ENCODE measurements at regions not wholly inside any gene's neighbourhood (a gene's known extent, or its start where the extent isn't known, plus 50 kb on each side); places are given as distances from the start of the nearest gene placed in this dataset.

DNA sequence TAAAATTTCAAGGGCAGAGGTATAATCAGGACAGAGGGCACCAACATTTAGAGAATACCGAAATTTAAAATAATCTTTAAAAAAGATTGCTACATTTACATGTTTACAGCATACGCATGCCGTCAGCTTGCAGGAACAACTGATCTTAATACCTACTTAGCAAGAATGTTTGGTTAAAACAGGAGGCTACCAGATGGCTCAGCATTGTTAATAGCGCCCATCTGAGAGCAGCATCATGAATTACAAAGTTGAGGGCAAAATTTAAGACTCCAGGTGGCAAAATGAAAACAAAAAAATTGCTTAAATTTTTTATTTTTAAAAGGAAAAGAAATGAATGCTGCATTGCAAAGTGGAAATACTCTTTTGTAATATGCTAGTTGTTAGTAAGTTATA lies 241.3 kb downstream of the C4orf33 start:
- H3K9me3 ChIP-seq (replicated peaks in 1 of 2; ENCODE audit: control insufficient read depth in 1 of 2, insufficient read depth in 1 of 2, low read length in 2 of 2) = no peaks in the 10 kb centered on the region
- no peak overlapping the region for H3K9ac ChIP-seq (ENCODE audit: insufficient read depth, low read length, poor library complexity, severe bottlenecking)
- no peak overlapping the region for H3K4me3 ChIP-seq (replicated peaks in 1 of 3; ENCODE audit: low read depth in 2 of 3, low read length in 3 of 3)
- TF ChIP-seq, protein P1, sequence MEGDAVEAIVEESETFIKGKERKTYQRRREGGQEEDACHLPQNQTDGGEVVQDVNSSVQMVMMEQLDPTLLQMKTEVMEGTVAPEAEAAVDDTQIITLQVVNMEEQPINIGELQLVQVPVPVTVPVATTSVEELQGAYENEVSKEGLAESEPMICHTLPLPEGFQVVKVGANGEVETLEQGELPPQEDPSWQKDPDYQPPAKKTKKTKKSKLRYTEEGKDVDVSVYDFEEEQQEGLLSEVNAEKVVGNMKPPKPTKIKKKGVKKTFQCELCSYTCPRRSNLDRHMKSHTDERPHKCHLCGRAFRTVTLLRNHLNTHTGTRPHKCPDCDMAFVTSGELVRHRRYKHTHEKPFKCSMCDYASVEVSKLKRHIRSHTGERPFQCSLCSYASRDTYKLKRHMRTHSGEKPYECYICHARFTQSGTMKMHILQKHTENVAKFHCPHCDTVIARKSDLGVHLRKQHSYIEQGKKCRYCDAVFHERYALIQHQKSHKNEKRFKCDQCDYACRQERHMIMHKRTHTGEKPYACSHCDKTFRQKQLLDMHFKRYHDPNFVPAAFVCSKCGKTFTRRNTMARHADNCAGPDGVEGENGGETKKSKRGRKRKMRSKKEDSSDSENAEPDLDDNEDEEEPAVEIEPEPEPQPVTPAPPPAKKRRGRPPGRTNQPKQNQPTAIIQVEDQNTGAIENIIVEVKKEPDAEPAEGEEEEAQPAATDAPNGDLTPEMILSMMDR (IDR thresholded peaks at IDR 0.05) = no peak
- DNase-seq = no peak
- intact Hi-C loops (cut with micrococcal nuclease) = no loop called here
- H3K27me3 ChIP-seq (ENCODE audit: control insufficient read depth in 2 of 2, insufficient read depth in 2 of 2, low read length in 2 of 2) = no peaks in the 10 kb centered on the region
- H3K27me3 Mint-ChIP-seq (ENCODE audit: low read depth in 3 of 3) = peaks cover 1 to 3% (median 1%) of the 10 kb centered on the region in 3 donors
- no peak overlapping the region for H3K27ac Mint-ChIP-seq
- no peaks in the 10 kb centered on the region for H3K36me3 ChIP-seq (replicated peaks in 1 of 2; ENCODE audit: control insufficient read depth in 1 of 2, insufficient read depth in 2 of 2, low read length in 2 of 2)
- no peak overlapping the region for H2AFZ ChIP-seq (ENCODE audit: insufficient read depth, low read depth, low read length, poor library complexity, severe bottlenecking)
- no peak overlapping the region for H3K27ac ChIP-seq (ENCODE audit: low read depth in 1 of 2, low read length in 2 of 2)
- H3K36me3 Mint-ChIP-seq = peaks cover 2% of the 10 kb centered on the region in 2 donors
- H3K79me2 ChIP-seq (ENCODE audit: insufficient read depth, low read length) = no peaks in the 10 kb centered on the region
- H4K20me1 ChIP-seq (ENCODE audit: insufficient read depth, low read length) = no peaks in the 10 kb centered on the region
- H3K4me2 ChIP-seq (replicated peaks; ENCODE audit: extremely low read depth, low read length, poor library complexity, severe bottlenecking) = no peak overlapping the region
- peaks cover 29% of the 10 kb centered on the region for H3K4me1 Mint-ChIP-seq
- 100% methylated on average over 2 of the region's 4 CpGs for WGBS (ENCODE audit: insufficient coverage)
- H3K4me3 Mint-ChIP-seq = no peak overlapping the region
- H3K4me1 ChIP-seq (ENCODE audit: control insufficient read depth in 1 of 2, insufficient read depth in 2 of 2, low read length in 2 of 2) = peaks cover 4 to 9% of the 10 kb centered on the region in 2 donors
- H3K9me3 Mint-ChIP-seq = peaks cover 0 to 8% (median 1%) of the 10 kb centered on the region in 7 donors

DNA sequence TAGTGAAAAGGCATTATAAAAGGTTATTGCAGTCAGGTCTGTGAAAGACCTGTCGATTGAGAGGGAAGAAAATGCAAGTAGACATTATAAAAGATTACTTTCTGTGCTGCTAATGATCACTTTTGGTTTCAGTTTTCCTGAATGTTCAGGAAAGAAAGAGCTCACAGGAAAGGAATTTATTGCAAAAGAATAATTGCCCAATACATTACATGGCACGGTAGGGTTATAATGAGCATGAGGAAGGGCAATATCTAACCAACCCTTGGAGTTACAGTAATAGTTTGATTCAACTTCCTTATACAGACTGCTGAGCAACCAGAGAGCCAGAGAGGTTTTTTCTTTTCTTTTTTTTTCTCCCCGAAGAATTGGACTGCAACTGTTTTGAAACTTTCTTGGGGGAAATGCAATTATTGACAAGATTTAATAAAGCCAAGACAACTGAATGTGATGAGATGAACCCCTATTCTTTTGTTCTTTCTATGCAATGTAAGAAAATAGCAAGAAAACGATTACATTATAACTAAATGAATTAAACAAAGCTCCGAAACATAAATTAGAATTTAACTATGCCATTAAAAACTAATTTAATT lies 247.0 kb downstream of the C4orf33 start:
- H3K27ac ChIP-seq (ENCODE audit: low read depth in 1 of 2, low read length in 2 of 2) = peak overlapping the region in 1 of 2 donors; percentile 80
- peak; percentile 83 to 97 (median 91) for DNase-seq
- peak overlapping the region; percentile 84 to 92 (median 88) for H3K27ac Mint-ChIP-seq
- H3K4me3 Mint-ChIP-seq = peak overlapping the region; percentile 32 to 56
- H3K36me3 Mint-ChIP-seq = peaks cover 2 to 3% of the 10 kb centered on the region in 2 donors
- H3K4me3 ChIP-seq (replicated peaks in 1 of 3; ENCODE audit: low read depth in 2 of 3, low read length in 3 of 3) = peak overlapping the region; percentile 12 to 67 (median 40)
- no peaks in the 10 kb centered on the region for H3K27me3 Mint-ChIP-seq (ENCODE audit: low read depth in 3 of 3)
- no peaks in the 10 kb centered on the region for H3K36me3 ChIP-seq (replicated peaks in 1 of 2; ENCODE audit: control insufficient read depth in 1 of 2, insufficient read depth in 2 of 2, low read length in 2 of 2)
- H3K9me3 Mint-ChIP-seq = peaks cover 0 to 8% (median 0%) of the 10 kb centered on the region in 7 donors
- H4K20me1 ChIP-seq (ENCODE audit: insufficient read depth, low read length) = no peaks in the 10 kb centered on the region
- intact Hi-C loops (cut with micrococcal nuclease) = loop anchor here (5.0 kb wide), 1 partner anchor 299 kb away; no protein-coding TSS in a partner anchor
- peaks cover 59% of the 10 kb centered on the region for H3K4me1 Mint-ChIP-seq
- 0% methylated on average over 1 of the region's 5 CpGs for WGBS (ENCODE audit: insufficient coverage)
- H3K9me3 ChIP-seq (replicated peaks in 1 of 2; ENCODE audit: control insufficient read depth in 1 of 2, insufficient read depth in 1 of 2, low read length in 2 of 2) = no peaks in the 10 kb centered on the region
- no peaks in the 10 kb centered on the region for H3K27me3 ChIP-seq (ENCODE audit: control insufficient read depth in 2 of 2, insufficient read depth in 2 of 2, low read length in 2 of 2)
- peak overlapping the region; percentile 73 for H3K4me2 ChIP-seq (replicated peaks; ENCODE audit: extremely low read depth, low read length, poor library complexity, severe bottlenecking)
- H3K9ac ChIP-seq (ENCODE audit: insufficient read depth, low read length, poor library complexity, severe bottlenecking) = no peak overlapping the region
- no peak overlapping the region for H2AFZ ChIP-seq (ENCODE audit: insufficient read depth, low read depth, low read length, poor library complexity, severe bottlenecking)
- TF ChIP-seq, protein P1 (IDR thresholded peaks at IDR 0.05) = no peak
- peaks cover 35 to 56% of the 10 kb centered on the region in 2 donors for H3K4me1 ChIP-seq (ENCODE audit: control insufficient read depth in 1 of 2, insufficient read depth in 2 of 2, low read length in 2 of 2)
- no peaks in the 10 kb centered on the region for H3K79me2 ChIP-seq (ENCODE audit: insufficient read depth, low read length)
